HepG2 (cell line): ENCODE measurements at regions not wholly inside any gene's neighbourhood (a gene's known extent, or its start where the extent isn't known, plus 50 kb on each side); places are given as distances from the start of the nearest gene placed in this dataset.

Experiments
- CHD4 ChIP-seq: fragments of 200-600 bp; sonication (generic); IDR thresholded peaks from 2 replicates; pipeline ENCODE4 v1.7.0; 2017; ENCODE audit warnings: mild to moderate bottlenecking, low read length, borderline replicate concordance
- HIVEP1 ChIP-seq: sonication (generic); formaldehyde crosslinking; IDR thresholded peaks from 2 replicates; pipeline ENCODE4 v1.4.0; 2020; ENCODE audit warnings: mild to moderate bottlenecking, missing genetic modification reagents
- MTA3 ChIP-seq: sonication (generic); formaldehyde crosslinking; IDR thresholded peaks from 2 replicates; pipeline ENCODE4 v1.4.0; 2020; ENCODE audit warnings: missing genetic modification reagents
- MYC ChIP-seq: sonication (generic); formaldehyde crosslinking; IDR thresholded peaks from 2 replicates; pipeline ENCODE4 v1.9.0; 2021; ENCODE audit warnings: missing genetic modification reagents, borderline replicate concordance
- POLR2AphosphoS5 ChIP-seq: IDR thresholded peaks from 2 replicates; pipeline ENCODE4 v1.6.1; 2012; ENCODE audit warnings: low read depth, low read length
- SUZ12 ChIP-seq: fragments of 150-350 bp; IDR thresholded peaks from 2 replicates; pipeline ENCODE4 v1.6.1; 2014; ENCODE audit warnings: low read depth, low read length
- ZBTB8A ChIP-seq: sonication (generic); formaldehyde crosslinking; IDR thresholded peaks from 2 replicates; pipeline ENCODE4 v1.4.0; 2020; ENCODE audit warnings: mild to moderate bottlenecking, low read depth, missing genetic modification reagents, borderline replicate concordance
- ZNF24 ChIP-seq: fragments of 450-650 bp; IDR thresholded peaks from 2 replicates; pipeline ENCODE4 v1.6.1; 2017; ENCODE audit warnings: antibody characterized with exemption, mild to moderate bottlenecking
- ZNF678 ChIP-seq: sonication (generic); formaldehyde crosslinking; IDR thresholded peaks from 2 replicates; pipeline ENCODE4 v1.4.0; 2020; ENCODE audit warnings: mild to moderate bottlenecking, missing genetic modification reagents
- TF ChIP-seq, protein P1 (sequence below): sonication (generic); formaldehyde crosslinking; IDR thresholded peaks from 2 replicates; pipeline ENCODE4 v1.4.0; 2020; ENCODE audit warnings: missing genetic modification reagents
- TF ChIP-seq, protein P2 (sequence below): sonication (generic); formaldehyde crosslinking; IDR thresholded peaks from 2 replicates; pipeline ENCODE4 v1.8.1; 2023; ENCODE audit warnings: mild to moderate bottlenecking, inconsistent platforms, moderate library complexity, missing genetic modification reagents, borderline replicate concordance
- TF ChIP-seq, protein P3 (sequence below): sonication (generic); formaldehyde crosslinking; IDR thresholded peaks from 2 replicates; pipeline ENCODE4 v1.5.1; 2020; ENCODE audit warnings: mild to moderate bottlenecking, missing genetic modification reagents, moderate library complexity
- TF ChIP-seq, protein P4 (sequence below): sonication (generic); formaldehyde crosslinking; IDR thresholded peaks from 2 replicates; pipeline ENCODE4 v1.4.0; 2020; ENCODE audit warnings: missing genetic modification reagents, borderline replicate concordance

DNA sequence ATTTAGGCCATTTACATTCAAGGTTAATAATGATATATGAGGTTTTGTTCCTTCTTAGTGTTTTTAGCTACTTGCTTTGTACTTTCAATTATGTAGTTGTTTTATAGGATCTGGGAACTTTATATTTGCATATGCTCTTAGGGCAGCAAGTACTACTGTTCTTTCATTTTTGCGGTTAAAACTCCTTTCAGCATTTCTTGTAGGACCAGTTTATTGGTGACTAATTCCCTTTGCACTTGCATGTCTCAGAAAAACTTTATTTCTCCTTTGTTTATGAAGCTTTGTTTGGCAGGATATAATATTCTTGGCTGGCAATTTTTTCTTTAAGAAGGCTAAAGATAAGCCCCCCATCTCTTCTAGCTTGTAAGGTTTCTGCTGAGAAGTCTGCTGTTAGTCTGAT, 131.3 kb upstream of the CDH8 start:
- TF ChIP-seq, protein P1, sequence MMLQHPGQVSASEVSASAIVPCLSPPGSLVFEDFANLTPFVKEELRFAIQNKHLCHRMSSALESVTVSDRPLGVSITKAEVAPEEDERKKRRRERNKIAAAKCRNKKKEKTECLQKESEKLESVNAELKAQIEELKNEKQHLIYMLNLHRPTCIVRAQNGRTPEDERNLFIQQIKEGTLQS (CRISPR knock-in tag): no peak
- no peak for TF ChIP-seq SUZ12
- no peak for TF ChIP-seq POLR2AphosphoS5
- TF ChIP-seq, protein P2, sequence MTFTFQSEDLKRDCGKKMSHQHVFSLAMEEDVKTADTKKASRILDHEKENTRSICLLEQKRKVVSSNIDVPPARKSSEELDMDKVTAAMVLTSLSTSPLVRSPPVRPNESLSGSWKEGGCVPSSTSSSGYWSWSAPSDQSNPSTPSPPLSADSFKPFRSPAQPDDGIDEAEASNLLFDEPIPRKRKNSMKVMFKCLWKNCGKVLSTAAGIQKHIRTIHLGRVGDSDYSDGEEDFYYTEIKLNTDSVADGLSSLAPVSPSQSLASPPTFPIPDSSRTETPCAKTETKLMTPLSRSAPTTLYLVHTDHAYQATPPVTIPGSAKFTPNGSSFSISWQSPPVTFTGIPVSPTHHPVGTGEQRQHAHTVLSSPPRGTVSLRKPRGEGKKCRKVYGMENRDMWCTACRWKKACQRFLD (CRISPR knock-in tag): no peak
- no peak for TF ChIP-seq MTA3 (CRISPR knock-in tag)
- TF ChIP-seq MYC (CRISPR knock-in tag): no peak
- TF ChIP-seq, protein P3, sequence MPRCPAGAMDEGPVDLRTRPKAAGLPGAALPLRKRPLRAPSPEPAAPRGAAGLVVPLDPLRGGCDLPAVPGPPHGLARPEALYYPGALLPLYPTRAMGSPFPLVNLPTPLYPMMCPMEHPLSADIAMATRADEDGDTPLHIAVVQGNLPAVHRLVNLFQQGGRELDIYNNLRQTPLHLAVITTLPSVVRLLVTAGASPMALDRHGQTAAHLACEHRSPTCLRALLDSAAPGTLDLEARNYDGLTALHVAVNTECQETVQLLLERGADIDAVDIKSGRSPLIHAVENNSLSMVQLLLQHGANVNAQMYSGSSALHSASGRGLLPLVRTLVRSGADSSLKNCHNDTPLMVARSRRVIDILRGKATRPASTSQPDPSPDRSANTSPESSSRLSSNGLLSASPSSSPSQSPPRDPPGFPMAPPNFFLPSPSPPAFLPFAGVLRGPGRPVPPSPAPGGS: no peak
- TF ChIP-seq, protein P4, sequence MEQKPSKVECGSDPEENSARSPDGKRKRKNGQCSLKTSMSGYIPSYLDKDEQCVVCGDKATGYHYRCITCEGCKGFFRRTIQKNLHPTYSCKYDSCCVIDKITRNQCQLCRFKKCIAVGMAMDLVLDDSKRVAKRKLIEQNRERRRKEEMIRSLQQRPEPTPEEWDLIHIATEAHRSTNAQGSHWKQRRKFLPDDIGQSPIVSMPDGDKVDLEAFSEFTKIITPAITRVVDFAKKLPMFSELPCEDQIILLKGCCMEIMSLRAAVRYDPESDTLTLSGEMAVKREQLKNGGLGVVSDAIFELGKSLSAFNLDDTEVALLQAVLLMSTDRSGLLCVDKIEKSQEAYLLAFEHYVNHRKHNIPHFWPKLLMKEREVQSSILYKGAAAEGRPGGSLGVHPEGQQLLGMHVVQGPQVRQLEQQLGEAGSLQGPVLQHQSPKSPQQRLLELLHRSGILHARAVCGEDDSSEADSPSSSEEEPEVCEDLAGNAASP: no peak
- no peak for TF ChIP-seq ZNF678 (CRISPR knock-in tag)
- TF ChIP-seq ZBTB8A (CRISPR knock-in tag): no peak
- no peak for TF ChIP-seq CHD4
- no peak for TF ChIP-seq ZNF24
- no peak for TF ChIP-seq HIVEP1 (CRISPR knock-in tag)
